Nephron progenitor cell (in vitro differentiated cells): ENCODE measurements at regions not wholly inside any gene's neighbourhood (a gene's known extent, or its start where the extent isn't known, plus 50 kb on each side); places are given as distances from the start of the nearest gene placed in this dataset.

Experiments used
- DNase-seq: peaks from one replicate; pipeline ENCODE4 v3.0.0; 2021
- H3K27ac Mint-ChIP-seq: 2 replicates; pipeline ENCODE4 v1.8.0; 2021; ENCODE audit warnings: mild to moderate bottlenecking, moderate library complexity, mixed read lengths
- H3K27me3 Mint-ChIP-seq: 2 replicates; pipeline ENCODE4 v1.8.0; 2021; ENCODE audit warnings: mild to moderate bottlenecking, low read depth, mixed read lengths; ENCODE audit not compliant: poor library complexity
- H3K36me3 Mint-ChIP-seq: 2 replicates; pipeline ENCODE4 v1.8.0; 2021; ENCODE audit warnings: low read depth, mixed read lengths
- H3K4me1 Mint-ChIP-seq: 2 replicates; pipeline ENCODE4 v1.8.0; 2021; ENCODE audit warnings: mixed read lengths
- H3K4me3 Mint-ChIP-seq: 2 replicates; pipeline ENCODE4 v1.8.0; 2021; ENCODE audit warnings: mild to moderate bottlenecking, moderate library complexity, mixed read lengths
- H3K9me3 Mint-ChIP-seq: 2 replicates; pipeline ENCODE4 v1.8.0; 2021; ENCODE audit warnings: mild to moderate bottlenecking, moderate library complexity, mixed read lengths
- TF ChIP-seq, protein P1 (sequence below): fragments of 200-600 bp; sonication (generic); IDR thresholded peaks from 2 replicates; pipeline ENCODE4 v1.5.0; 2021; ENCODE audit warnings: antibody characterized with exemption

DNA sequence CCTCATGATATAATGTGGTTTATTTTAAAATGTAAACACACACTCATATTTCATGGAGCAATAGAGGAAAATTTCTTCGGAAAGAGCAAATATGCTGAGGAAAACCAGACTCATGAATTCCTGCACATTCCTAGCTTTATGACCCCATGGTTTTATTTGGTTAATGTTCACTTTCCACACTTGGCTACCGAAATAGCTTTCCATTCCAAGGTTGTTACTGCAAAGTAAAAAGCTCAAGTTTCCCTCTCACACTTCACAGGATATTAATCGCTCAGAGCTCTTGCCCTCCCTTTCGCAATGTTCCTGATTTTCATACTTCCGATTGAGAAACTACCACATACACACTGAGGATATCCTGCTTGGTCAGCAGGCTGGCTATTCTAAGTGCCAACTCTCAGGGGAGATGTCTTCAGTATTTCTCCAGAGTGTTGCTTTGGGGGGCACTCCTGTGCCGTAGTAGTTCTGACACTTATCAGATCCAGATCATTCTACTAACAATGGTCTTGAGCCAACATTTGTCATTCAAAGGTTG is 77.5 kb upstream of the STEAP1B start:
- DNase-seq, result no peak
- Mint-ChIP-seq H3K27me3 (peaks cover 4% of the 10 kb centered on the region), H3K4me1 (peaks cover 21% of the 10 kb centered on the region), H3K36me3 (peaks cover 5% of the 10 kb centered on the region), H3K27ac (peak overlapping the region; percentile 51), H3K4me3 (no peak overlapping the region), H3K9me3 (peaks cover 11% of the 10 kb centered on the region)
- TF ChIP-seq, protein P1, sequence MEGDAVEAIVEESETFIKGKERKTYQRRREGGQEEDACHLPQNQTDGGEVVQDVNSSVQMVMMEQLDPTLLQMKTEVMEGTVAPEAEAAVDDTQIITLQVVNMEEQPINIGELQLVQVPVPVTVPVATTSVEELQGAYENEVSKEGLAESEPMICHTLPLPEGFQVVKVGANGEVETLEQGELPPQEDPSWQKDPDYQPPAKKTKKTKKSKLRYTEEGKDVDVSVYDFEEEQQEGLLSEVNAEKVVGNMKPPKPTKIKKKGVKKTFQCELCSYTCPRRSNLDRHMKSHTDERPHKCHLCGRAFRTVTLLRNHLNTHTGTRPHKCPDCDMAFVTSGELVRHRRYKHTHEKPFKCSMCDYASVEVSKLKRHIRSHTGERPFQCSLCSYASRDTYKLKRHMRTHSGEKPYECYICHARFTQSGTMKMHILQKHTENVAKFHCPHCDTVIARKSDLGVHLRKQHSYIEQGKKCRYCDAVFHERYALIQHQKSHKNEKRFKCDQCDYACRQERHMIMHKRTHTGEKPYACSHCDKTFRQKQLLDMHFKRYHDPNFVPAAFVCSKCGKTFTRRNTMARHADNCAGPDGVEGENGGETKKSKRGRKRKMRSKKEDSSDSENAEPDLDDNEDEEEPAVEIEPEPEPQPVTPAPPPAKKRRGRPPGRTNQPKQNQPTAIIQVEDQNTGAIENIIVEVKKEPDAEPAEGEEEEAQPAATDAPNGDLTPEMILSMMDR, result no peak

DNA sequence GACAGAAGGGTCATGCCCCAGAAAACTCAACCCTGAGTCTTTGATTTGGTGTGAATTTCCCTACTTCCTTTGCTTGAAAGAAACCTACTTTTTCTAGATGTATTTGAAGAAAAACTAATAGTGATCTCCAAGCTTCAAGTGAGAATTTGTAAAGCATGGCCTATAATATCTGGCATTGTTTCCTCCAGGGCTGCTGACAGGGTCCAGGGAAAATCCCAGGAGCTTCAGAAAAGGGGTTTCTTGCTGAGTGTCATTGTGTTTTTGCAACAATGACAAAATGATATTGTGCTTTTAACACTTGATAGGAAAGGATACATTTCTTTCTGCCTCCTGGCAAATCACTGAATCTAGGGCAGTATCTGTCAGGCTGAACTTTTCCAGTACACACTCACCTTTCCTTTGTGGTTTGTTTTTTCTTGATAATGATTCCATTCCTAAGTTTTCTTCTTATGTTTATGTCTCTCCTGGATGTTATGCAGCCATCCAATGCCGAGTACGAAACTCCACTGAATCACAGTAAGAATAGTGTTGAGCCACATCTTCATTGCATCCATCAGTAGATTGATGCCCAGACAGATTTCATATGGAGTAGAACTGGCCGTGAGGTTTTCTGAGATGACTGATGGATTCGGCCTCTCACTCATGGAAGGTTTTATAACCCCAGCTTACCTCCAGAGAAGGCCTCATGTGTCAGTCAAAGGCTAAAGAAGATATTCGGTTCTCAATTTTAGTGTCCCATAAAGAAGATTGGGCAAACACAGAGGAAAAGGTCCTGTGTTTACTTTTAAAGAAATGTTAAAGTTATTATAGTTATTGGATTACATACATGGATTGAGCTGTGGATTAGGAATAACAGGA is 76.9 kb upstream of the STEAP1B start:
- Mint-ChIP-seq H3K36me3 (peaks cover 5% of the 10 kb centered on the region), H3K4me1 (peaks cover 21% of the 10 kb centered on the region)

DNA sequence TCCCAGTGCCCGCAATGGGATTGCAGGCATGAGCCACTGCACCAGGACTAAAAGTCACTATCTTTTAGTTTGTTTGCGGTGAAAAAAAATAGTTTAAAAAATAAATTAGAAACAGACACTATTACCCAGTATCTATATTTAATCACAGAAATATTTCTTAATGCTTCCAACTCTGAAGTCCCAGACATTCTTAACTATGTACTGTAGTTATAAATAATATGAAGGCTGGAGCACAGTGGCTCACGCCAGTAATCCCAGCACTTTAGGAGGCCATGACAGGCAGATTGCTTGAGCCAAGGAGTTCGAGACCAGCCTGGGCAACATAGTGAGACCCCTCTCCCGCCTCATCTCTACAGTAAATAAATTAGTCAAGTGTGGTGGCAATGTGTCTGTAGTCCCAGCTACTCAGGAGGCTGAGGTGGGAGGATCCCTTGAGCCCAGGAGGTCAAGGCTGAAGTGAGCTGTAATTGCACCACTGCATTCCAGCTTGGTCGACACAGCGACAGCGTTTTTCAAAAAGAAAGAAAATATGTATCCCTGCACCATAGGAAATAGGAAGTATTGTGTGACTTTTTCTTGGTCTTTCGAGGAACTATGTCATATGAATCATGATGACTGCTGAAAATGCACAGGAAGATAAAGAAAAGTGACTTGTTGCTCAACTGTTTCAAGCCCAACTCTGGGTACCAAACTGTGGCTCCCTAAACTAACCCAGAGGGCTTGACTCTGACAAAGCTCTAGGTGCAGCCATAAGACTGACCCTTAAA is 74.9 kb upstream of the STEAP1B start:
- H3K36me3 Mint-ChIP-seq, result peaks cover 5% of the 10 kb centered on the region
- H3K9me3 Mint-ChIP-seq, result peaks cover 11% of the 10 kb centered on the region
- H3K4me3 Mint-ChIP-seq, result no peak overlapping the region
- H3K27ac Mint-ChIP-seq, result no peak overlapping the region
- no peak for DNase-seq
- peaks cover 21% of the 10 kb centered on the region for H3K4me1 Mint-ChIP-seq
- TF ChIP-seq, protein P1, result no peak
- H3K27me3 Mint-ChIP-seq, result peaks cover 4% of the 10 kb centered on the region

More for the DNA sequence above, 76.9 kb upstream of the STEAP1B start:
- no peak for DNase-seq
- Mint-ChIP-seq H3K27me3 (peaks cover 4% of the 10 kb centered on the region), H3K27ac (no peak overlapping the region), H3K4me3 (no peak overlapping the region), H3K9me3 (peaks cover 11% of the 10 kb centered on the region)
- TF ChIP-seq, protein P1, result no peak

DNA sequence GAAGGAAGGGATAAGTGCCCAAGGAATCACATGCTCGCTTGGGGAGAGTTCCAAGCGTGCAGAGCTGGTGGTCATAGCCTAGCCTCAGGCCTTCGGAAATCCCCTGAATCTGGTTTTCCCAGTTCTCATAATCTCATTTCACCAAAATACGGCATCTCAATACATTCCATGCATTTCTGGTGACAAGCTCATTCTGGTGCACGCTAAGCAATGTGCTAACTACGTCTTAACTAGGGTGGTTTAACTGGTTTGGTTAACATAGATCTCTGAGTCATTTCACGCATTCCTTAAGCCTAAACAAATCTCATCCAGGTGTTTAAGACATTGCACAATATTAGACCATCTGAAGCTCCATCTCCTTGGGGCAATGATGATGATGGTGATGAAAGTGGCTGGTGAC is 72.9 kb upstream of the STEAP1B start:
- H3K4me3 Mint-ChIP-seq, result no peak overlapping the region
- TF ChIP-seq, protein P1, result no peak
- H3K9me3 Mint-ChIP-seq, result peaks cover 1% of the 10 kb centered on the region
- H3K27me3 Mint-ChIP-seq, result peaks cover 4% of the 10 kb centered on the region
- H3K4me1 Mint-ChIP-seq, result peaks cover 12% of the 10 kb centered on the region
- H3K27ac Mint-ChIP-seq, result no peak overlapping the region
- no peak for DNase-seq
- peaks cover 3% of the 10 kb centered on the region for H3K36me3 Mint-ChIP-seq

DNA sequence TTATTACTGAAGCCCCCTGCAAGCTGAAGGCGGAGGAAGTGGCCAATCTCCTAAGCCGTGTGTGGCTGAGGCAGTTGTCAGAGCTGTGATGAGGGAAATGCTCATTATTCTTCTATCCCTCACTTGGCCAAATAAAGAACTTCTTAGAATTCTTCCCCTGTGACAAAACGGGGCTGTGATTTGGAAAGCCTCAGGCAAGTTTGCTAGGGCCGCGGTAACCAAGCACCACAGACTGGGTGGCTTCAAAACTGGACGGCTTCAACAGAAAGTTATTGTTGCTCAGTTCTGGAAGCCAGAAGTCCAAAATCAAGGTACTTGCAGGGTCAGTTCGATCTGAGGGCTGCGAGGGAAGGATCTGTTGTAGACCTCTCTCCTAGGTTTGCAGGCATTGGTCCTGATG is 72.3 kb upstream of the STEAP1B start:
- no peak overlapping the region for H3K27ac Mint-ChIP-seq
- H3K36me3 Mint-ChIP-seq, result no peaks in the 10 kb centered on the region
- no peak overlapping the region for H3K4me3 Mint-ChIP-seq
- H3K9me3 Mint-ChIP-seq, result no peaks in the 10 kb centered on the region
- no peak for DNase-seq
- TF ChIP-seq, protein P1, result no peak
- peaks cover 6% of the 10 kb centered on the region for H3K4me1 Mint-ChIP-seq
- H3K27me3 Mint-ChIP-seq, result no peaks in the 10 kb centered on the region
